ENCODE measurements at regions not wholly inside any gene's neighbourhood (a gene's known extent, or its start where the extent isn't known, plus 50 kb on each side); places are given as distances from the start of the nearest gene placed in this dataset.

- peak; percentile 19 to 87 for DNase-seq
Observed at GRCh38 chr6:7468382-7469081, 72.9 kb upstream of the DSP start.

- DNase-seq = no peak
Observed at GRCh38 chr6:7469696-7470095, 71.8 kb upstream of the DSP start.

GRCh38 chr6:7471171-7471570 is 70.3 kb upstream of the DSP start:
- DNase-seq = no peak

- no peak for DNase-seq
Observed at GRCh38 chr6:7473805-7474719, 67.4 kb upstream of the DSP start.

GRCh38 chr6:7475081-7475480 is 66.4 kb upstream of the DSP start:
- no peak for DNase-seq

GRCh38 chr6:7479801-7480266 is 61.6 kb upstream of the DSP start:
- DNase-seq = no peak

- DNase-seq = no peak
Observed at GRCh38 chr6:7484666-7485065, 56.8 kb upstream of the DSP start.

GRCh38 chr6:7486951-7487350 is 54.5 kb upstream of the DSP start:
- DNase-seq = no peak

- DNase-seq = no peak
Observed at GRCh38 chr6:7488494-7488893, 53.0 kb upstream of the DSP start.

GRCh38 chr6:7489376-7489775 is 52.1 kb upstream of the DSP start:
- DNase-seq = no peak

All from bone marrow (tissue), 2 donors.